ENCODE measurements at regions not wholly inside any gene's neighbourhood (a gene's known extent, or its start where the extent isn't known, plus 50 kb on each side); places are given as distances from the start of the nearest gene placed in this dataset.

DNA sequence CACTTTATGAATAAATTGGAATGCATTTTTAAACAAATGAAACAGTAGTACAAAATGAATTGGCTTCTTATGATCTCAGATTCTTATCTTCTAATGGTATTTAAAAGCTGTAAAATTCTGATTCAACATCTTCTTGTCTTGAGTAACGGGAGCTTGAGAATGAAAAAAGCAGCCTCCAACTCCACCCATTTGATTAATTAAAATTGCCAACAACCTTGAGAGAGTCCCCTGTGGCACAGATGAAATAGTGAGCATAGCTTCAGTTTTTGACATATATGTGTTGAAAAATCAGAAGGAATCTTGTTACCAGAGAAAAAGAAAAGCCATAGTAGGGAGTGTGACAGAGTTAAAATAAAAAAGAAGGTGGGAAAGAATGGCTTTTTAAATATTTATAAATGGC is 1426.1 kb upstream of the CDH8 start:
- no peak overlapping the region for H3K4me3 ChIP-seq
- H3K9me3 ChIP-seq (ENCODE audit: low read depth): no peaks in the 10 kb centered on the region
- no peak overlapping the region for H3K4me2 ChIP-seq
- no peaks in the 10 kb centered on the region for H3K9me2 ChIP-seq (replicated peaks; ENCODE audit: insufficient read depth)
- no peaks in the 10 kb centered on the region for H3K27me3 ChIP-seq
- no peaks in the 10 kb centered on the region for H3K4me1 ChIP-seq (ENCODE audit: insufficient read depth)
- no peak for TF ChIP-seq EZH2 (IDR thresholded peaks at IDR 0.05; ENCODE audit: borderline replicate concordance)
- TF ChIP-seq, protein P1, sequence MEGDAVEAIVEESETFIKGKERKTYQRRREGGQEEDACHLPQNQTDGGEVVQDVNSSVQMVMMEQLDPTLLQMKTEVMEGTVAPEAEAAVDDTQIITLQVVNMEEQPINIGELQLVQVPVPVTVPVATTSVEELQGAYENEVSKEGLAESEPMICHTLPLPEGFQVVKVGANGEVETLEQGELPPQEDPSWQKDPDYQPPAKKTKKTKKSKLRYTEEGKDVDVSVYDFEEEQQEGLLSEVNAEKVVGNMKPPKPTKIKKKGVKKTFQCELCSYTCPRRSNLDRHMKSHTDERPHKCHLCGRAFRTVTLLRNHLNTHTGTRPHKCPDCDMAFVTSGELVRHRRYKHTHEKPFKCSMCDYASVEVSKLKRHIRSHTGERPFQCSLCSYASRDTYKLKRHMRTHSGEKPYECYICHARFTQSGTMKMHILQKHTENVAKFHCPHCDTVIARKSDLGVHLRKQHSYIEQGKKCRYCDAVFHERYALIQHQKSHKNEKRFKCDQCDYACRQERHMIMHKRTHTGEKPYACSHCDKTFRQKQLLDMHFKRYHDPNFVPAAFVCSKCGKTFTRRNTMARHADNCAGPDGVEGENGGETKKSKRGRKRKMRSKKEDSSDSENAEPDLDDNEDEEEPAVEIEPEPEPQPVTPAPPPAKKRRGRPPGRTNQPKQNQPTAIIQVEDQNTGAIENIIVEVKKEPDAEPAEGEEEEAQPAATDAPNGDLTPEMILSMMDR (IDR thresholded peaks at IDR 0.05; ENCODE audit: poor library complexity): no peak
- H3K36me3 ChIP-seq (replicated peaks; ENCODE audit: insufficient read depth, low read depth): no peaks in the 10 kb centered on the region
- no peaks in the 10 kb centered on the region for H3K79me2 ChIP-seq
- DNase-seq (ENCODE audit: low spot score): no peak
- 66% methylated on average over 1 of the region's 1 CpG for WGBS (ENCODE audit: low lambda C conversion rate, missing lambda C conversion rate)
- no peak overlapping the region for H2AFZ ChIP-seq
- H3K27ac ChIP-seq: no peak overlapping the region
- H4K20me1 ChIP-seq (ENCODE audit: insufficient read depth, poor library complexity, severe bottlenecking): no peaks in the 10 kb centered on the region

DNA sequence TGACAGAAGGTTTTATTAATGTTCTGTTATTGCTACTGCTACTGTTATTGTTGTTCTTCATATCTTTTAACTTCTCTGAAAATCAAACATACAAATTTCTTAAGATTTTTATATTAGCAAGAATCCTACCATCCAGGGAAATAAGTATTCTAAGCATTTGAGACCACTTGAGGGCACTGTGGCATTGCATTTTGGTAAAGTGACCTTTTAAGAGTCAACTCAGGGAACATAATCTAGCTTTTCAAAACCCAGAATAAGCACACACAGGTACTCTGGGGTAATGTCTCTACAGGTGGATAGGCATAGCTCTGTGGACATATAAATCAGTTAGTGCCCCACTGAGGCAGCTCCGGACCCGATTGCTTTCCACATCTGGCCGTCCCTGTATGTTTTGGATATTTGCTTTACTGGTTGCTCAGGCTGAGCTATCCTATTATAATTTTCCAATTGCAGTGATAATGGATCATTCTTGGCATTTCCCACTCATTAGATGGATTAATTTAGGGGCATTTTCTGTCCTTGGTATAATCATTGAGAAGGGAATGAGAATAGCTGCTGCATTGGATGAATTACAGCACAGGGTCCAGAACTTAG is 1425.1 kb upstream of the CDH8 start:
- Histone ChIP-seq H3K27ac (no peak overlapping the region), H3K4me3 (no peak overlapping the region), H3K4me2 (no peak overlapping the region), H3K4me1 (ENCODE audit: insufficient read depth) (no peaks in the 10 kb centered on the region), H2AFZ (no peak overlapping the region), H3K79me2 (no peaks in the 10 kb centered on the region), H3K36me3 (replicated peaks; ENCODE audit: insufficient read depth, low read depth) (no peaks in the 10 kb centered on the region), H3K27me3 (no peaks in the 10 kb centered on the region), H4K20me1 (ENCODE audit: insufficient read depth, poor library complexity, severe bottlenecking) (no peaks in the 10 kb centered on the region), H3K9me3 (ENCODE audit: low read depth) (no peaks in the 10 kb centered on the region), H3K9me2 (replicated peaks; ENCODE audit: insufficient read depth) (no peaks in the 10 kb centered on the region)
- 66% methylated on average over 3 of the region's 3 CpGs for WGBS (ENCODE audit: low lambda C conversion rate, missing lambda C conversion rate)
- no peak for TF ChIP-seq EZH2 (IDR thresholded peaks at IDR 0.05; ENCODE audit: borderline replicate concordance)
- TF ChIP-seq, protein P1 (IDR thresholded peaks at IDR 0.05; ENCODE audit: poor library complexity): peak; percentile 80
- DNase-seq (ENCODE audit: low spot score): peak; percentile 64

DNA sequence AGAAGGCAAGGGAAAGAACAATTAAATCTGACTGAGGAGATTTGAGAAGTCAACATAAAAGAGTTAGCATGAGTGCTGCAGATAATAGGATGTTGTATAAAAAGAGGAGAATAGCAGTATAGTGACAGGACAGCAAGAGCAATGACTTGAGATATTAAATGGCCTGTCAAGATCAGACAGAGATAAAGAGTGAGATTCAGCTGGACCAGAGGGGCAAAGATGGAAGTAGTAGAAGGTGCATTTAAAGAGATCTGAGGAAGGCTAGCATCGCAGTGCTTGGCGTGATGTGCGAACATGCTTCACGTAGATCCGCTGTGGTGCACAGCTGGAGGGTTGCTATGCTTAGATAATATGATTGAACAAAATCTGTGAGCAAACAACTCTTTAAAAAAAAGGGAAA is 1422.6 kb upstream of the CDH8 start:
- WGBS (ENCODE audit: low lambda C conversion rate, missing lambda C conversion rate): 79% methylated on average over 5 of the region's 5 CpGs

More for the DNA sequence above, 1422.6 kb upstream of the CDH8 start:
- no peaks in the 10 kb centered on the region for H3K9me2 ChIP-seq (replicated peaks; ENCODE audit: insufficient read depth)
- DNase-seq (ENCODE audit: low spot score): no peak
- H3K36me3 ChIP-seq (replicated peaks; ENCODE audit: insufficient read depth, low read depth): no peaks in the 10 kb centered on the region
- no peaks in the 10 kb centered on the region for H3K9me3 ChIP-seq (ENCODE audit: low read depth)
- no peaks in the 10 kb centered on the region for H4K20me1 ChIP-seq (ENCODE audit: insufficient read depth, poor library complexity, severe bottlenecking)
- no peak overlapping the region for H2AFZ ChIP-seq
- H3K79me2 ChIP-seq: no peaks in the 10 kb centered on the region
- no peak overlapping the region for H3K4me2 ChIP-seq
- H3K4me3 ChIP-seq: no peak overlapping the region
- H3K27me3 ChIP-seq: no peaks in the 10 kb centered on the region
- no peaks in the 10 kb centered on the region for H3K4me1 ChIP-seq (ENCODE audit: insufficient read depth)
- TF ChIP-seq EZH2phosphoT487 (IDR thresholded peaks at IDR 0.05; ENCODE audit: low read depth, severe bottlenecking, unreplicated experiment) (no peak), EZH2 (IDR thresholded peaks at IDR 0.05; ENCODE audit: borderline replicate concordance) (no peak)
- TF ChIP-seq, protein P1 (IDR thresholded peaks at IDR 0.05; ENCODE audit: poor library complexity): no peak
- H3K27ac ChIP-seq: no peak overlapping the region
